ENCODE measurements at regions not wholly inside any gene's neighbourhood (a gene's known extent, or its start where the extent isn't known, plus 50 kb on each side); places are given as distances from the start of the nearest gene placed in this dataset.
"Not testable (repeated sequence)": the region's sequence is repeated elsewhere in the genome, so short reads cannot be mapped to it uniquely, and the experiment has no call there.

DNA sequence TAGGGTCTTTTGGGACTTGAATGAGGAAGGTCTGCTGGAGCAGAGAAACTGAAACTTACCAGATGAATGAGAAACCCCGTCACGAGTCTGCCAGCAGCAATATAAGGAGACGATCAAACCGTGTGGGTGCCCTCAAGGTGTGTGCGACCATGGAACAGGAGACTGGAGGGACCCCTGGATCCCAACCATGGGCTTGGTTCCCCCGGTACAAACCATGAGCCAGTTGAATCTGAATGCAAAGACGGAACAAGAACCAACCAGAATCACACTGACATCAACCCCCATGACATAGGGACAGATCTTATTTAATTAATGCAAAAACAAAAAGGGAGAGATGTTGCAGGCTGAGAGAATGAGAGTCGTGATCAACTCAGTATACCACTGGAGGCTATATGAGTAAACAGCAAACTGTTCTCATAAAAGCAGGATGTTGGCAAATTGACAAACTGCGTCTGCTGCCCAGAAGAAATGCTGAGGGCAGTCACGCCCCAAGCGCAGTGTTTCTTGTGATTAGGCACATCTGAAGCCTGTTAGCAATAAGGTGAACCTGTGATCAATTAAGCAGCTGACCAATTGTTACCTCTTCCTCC is 475.5 kb upstream of the ACO1 start:
- FAIRE-seq (peak; percentile 58), DNase-seq (ENCODE audit: low spot score) (no peak)

DNA sequence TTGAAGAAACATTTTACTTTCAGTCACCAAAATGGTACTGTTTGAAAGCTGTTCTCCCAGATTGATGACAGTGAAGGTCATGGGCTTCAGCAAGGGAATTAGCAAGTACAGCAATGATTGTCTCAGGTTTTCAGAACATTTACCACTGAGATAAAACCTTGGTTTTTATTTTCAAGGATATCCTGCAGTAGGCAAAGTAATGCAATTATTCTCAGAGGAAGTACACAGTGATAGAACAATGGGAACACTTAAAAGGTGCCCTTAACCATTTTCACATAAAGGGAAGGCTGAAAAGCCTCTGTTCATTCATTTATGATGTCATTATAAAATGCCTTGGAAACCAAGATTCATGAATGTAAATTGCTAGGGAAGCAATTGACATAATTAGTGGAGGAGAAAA is 471.8 kb upstream of the ACO1 start:
- no peak for DNase-seq (ENCODE audit: low spot score)
- no peak for FAIRE-seq

DNA sequence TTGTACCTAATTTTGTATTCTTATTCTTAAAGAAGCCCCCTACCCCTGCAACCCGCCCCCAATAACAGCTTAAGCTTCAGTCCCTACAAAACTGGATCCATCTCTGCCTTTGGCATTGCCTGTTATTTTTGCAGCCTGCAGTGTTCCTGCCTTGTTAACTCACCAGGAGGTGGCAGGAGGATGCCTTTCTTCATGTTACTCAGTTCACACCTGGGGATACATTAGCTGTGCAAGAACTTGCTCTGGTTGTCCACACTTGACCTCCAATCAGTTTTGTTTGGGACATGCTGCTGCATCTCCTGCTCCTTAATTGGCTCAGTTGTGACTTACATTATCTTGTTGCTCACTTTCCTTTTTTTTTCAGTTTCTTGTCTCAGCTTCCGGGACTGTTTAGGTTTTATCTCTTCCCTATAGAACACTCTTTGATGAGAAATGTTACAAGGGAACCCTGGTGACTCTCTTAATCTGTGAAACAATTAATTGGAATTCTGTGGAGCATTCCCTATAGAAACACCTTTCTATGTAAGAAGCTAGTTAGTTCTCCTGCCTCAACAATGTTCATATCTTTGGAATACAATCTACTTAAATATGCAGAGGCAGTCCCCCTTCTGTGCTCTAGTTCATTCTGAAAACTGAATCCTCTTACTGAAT is 467.7 kb upstream of the ACO1 start:
- FAIRE-seq (no peak), DNase-seq (ENCODE audit: low spot score) (no peak)

DNA sequence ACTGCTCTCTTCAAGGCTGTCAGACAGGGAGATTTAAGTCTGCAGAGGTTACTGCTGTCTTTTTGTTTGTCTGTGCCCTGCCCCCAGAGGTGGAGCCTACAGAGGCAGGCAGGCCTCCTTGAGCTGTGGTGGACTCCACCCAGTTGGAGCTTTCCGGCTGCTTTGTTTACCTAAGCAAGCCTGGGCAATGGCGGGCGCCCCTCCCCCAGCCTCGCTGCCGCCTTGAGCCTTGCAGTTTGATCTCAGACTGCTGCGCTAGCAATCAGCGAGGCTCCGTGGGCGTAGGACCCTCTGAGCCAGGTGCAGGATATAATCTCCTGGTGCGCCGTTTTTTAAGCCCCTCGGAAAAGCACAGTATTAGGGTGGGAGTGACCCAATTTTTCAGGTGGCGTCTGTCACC is 446.7 kb upstream of the ACO1 start:
- FAIRE-seq, result not testable (repeated sequence)

DNA sequence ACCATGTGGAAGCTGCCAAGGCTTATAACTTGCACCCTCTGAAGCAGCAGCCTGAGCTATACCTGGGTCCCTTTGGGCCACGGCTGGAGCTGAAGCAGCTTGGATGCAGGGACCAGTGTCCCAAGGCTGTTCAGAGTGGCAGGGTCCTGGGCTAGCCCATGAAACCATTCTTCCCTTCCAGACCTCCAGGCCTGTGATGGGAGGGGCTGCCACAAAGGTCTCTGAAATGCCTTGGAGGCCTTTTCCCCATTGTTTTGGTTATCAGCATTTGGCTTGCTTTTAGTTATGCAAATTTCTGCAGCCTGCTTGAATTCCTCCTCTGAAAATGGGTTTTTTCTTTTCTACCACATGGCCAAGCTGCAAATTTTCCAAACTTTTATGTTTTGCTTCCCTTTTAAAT is 433.7 kb upstream of the ACO1 start:
- FAIRE-seq, result no peak
- DNase-seq (ENCODE audit: low spot score), result no peak

More for the DNA sequence above, 446.7 kb upstream of the ACO1 start:
- not testable (repeated sequence) for DNase-seq (ENCODE audit: low spot score)

DNA sequence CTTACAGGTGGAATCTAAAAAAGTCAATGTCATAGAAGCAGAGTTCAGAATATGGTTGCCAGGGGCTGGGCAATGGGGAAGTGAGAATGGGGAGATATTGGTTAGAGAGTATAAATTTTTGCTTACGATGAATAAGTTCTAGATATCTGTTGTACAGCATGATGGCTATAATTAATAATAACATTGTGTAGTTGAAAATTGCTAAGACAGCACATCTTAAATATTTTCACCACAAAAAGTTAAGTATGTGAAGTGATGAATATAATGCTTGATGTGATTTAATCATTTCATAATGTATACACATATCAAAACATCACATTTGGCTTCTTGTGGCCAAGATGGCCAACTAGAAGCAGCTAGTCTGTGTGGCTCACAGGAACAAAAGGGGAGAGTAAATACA is 425.9 kb upstream of the ACO1 start:
- FAIRE-seq, result no peak
- no peak for DNase-seq (ENCODE audit: low spot score)

DNA sequence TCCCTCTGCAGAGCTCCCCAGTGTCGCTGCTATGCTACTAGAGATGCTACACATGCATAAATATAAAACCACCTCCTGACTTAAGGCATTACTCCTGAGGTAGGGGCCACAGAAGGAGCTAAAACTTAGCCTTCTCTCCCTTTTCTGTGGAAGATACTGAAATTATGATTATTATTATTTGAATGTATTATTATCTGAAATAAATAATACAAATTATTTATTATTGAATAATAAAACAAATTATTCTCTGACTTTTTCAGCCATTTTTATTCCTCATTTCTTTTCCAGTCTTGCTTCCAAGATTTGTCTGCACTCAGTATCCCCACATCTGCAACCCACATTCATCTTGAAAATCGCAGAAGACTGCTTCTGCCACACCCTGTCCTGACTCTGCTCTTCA is 414.9 kb upstream of the ACO1 start:
- DNase-seq (ENCODE audit: low spot score), result no peak
- FAIRE-seq, result no peak

DNA sequence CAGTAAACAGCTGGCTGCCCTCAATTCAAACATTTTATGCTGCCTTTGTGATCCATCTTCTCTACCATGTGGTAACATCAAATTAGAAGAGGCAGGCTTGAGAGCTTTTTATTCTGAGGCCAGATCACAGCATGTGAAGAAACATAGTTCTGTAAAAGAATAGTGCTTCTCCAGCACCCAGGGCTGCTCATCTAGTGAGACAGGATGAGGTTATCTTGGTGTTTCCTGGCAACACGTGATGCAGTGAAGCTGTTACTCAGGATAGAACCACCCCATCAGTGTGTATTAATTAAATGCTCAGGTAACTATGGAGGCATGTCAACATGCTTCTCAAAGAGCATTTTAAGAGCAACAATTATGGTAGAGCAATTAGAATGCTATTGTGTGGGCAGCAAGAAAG is 400.5 kb upstream of the ACO1 start:
- no peak for DNase-seq (ENCODE audit: low spot score)
- FAIRE-seq, result no peak

DNA sequence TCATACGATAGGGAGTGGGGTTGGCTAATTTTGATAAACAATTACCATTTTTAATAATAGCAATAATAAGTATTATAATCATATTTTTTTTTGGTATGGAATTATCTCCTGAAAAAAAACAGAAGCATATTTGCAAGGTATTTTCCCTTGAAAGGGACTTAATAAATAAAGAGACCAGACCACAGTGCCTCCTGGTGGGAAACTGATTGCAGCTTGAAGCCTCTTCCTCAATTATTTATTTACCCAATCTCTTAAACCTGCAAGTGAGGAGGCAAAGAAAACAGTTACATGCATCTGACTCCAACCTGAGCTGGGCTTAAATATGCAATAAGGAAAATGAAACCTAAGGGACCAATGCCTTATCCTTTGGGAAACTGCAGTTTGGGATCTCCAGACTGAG is 388.1 kb upstream of the ACO1 start:
- no peak for DNase-seq (ENCODE audit: low spot score)
- FAIRE-seq, result no peak

DNA sequence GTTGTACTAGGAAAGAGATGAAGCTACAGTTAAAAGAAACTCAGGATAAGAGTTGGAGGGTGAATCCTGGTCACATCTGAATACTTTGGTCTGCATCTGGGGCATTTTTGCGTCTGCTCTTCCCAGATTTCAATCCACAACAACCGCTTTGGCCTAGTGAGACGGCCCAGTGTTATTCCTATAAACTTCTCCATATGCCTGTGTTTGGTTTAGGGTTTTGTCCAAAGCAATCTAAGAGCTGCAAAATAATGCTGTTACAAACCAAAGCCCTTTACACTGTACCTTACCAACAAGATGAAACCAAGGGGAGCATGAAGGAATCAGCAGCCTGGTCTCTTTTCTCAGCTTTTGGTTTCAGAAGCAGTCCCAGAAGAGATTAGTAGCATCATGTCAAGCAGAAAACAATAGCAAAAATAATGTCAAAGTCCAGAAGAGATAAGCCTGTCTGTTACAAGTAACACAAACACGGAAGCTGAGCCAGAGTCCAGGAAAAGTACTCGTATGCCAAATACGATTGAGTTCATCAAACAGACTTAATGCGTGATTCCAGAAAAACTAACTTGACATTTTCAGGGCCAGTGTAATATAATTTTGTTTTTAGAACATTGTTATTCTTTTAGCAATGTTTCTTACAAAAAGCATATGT is 379.9 kb upstream of the ACO1 start:
- DNase-seq (ENCODE audit: low spot score), result no peak
- no peak for FAIRE-seq

DNA sequence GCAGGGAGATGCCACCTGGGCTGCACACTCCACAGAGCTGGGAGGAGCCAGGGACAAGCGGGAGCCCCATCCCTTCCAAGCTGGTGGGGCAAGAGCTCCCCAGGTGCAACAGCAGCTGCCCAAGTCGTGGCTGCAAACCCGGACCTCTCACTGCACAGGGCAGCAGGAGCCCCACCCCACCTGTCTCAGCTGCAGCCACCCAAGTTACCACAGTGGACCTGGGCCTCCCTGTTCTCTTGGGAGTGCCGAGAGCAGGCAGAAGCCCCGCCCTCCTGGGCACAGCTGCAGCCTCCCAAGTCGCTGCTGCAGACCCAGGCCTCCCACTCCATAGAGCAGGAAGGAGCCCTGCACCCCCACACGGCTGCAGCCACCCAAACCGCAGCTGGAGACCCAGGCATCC is 374.1 kb upstream of the ACO1 start:
- FAIRE-seq (no peak), DNase-seq (ENCODE audit: low spot score) (no peak)

DNA sequence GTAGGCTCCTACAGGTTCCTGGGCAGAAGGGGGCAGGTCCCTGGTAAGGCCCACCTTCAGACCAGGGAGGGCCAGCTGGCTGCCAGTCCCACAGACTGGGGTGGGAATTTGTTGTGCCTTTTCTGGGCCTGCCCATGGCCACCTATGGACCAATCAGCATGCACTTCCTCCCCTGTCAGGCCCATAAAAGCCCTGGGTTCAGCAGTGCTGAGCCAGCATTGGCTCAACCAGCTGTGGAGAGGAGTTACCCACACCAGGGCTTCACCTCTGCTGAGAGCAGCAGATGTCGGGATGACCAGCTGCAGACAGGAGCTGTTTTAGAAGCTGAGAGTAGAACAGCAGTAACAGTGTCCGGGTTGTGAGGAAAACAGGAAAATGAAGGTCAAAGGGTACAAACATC is 373.4 kb upstream of the ACO1 start:
- DNase-seq (ENCODE audit: low spot score) (no peak), FAIRE-seq (no peak)

DNA sequence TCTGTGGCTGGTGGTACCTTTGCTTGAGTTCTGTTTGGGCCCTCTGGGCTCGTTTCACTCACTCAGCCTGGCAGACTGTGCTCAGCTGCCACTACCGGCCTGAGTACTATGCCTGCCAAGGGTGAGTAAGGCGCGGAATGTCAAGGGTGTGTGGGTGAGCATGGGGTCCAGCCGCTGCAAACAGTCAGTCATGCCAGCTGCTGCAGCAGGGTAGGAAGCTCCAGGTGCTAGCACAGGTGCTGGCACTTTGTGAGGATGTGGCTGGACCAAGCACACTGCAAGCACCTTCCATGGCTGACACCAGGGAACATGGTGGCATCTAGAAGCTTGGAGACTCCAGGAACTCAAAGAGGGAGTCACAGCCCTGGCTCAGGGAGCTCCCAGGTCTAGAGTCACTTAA is 368.6 kb upstream of the ACO1 start:
- DNase-seq (ENCODE audit: low spot score) (no peak), FAIRE-seq (no peak)

DNA sequence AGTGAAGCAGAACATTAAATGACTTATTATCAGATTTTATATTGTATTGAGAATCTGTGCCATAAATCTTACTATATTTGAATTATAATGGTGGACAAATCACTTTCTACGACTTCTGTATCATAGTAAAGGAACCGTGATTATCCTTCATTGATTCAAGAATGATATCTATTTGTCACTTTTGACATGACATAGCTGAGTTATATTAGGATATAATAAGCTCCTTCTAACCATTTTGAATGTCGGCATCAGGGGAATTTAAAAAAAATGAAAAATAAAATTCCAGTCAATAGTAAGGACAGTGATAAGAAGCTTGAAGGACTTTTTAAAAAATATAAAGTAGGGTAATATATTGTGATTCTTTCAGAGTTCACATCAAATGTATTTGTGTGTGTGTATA is 338.9 kb upstream of the ACO1 start:
- no peak for DNase-seq (ENCODE audit: low spot score)
- FAIRE-seq, result no peak

DNA sequence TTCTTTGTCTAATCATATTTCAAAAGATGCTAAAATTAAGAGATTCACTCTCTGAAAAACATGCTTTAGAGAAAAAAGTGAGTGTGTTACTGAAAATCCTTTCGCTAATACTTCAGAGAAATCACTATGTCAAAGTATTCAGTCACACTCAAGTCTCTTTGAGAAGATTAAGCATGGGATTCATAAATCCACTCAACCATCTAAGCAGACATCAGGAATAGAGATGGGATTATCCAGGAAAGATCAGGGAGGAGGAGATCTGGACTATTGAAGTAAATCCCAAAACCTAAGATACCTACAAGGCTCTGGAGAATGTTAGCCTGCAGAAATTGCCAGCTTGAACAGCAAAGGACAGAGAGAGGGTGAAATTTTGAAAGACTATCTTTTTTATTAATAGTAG is 317.2 kb upstream of the ACO1 start:
- FAIRE-seq (no peak), DNase-seq (ENCODE audit: low spot score) (no peak)

DNA sequence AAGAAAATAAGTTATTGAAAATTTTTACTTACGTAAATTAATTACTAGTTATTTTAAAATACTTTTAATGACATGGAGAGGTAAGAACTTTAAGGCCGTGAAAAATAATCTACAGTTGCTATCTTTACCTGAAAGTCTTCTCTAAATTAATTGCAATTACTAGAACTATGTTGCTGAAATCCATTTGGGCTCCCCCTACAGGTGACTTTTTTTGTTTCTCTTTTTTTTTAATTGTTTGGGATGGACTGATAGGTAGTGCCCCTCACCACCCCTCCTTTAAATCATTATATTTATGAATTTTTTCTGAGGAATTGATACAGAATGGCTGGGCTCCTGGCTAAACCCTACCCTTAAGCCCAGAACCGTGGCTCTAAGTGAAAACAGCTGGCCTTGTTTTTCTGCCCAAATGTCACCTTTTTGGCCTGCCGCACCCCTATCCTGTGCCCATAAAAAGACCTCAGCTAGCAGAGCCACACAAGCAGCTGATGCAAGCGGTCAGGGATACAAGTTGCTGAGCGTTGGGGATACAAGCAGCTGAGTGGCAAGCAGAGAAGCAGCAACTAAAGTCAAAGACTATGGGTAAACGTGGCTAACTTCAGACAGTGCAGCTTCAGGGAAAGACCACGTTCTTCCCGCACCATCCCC is 315.2 kb upstream of the ACO1 start:
- FAIRE-seq (no peak), DNase-seq (ENCODE audit: low spot score) (no peak)

DNA sequence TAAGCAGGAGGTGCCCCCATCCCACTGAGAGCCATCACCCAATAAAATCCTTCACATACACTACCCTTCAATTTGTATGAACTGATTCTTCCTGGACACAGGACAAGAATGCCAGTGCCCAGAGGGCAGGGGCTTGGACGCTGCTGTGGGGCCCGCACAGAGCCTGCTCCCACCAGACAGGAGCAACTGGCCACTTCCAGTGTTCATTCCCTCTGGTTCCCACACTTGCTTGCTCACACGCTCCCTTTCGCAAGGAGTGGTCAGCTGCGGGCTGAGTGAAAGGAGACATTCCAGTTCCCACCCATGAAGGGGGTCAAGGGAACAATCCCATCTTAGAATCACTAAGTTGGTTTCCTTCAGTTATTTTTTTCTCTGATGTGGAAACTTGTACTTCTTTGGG is 314.5 kb upstream of the ACO1 start:
- DNase-seq (ENCODE audit: low spot score) (no peak), FAIRE-seq (no peak)

DNA sequence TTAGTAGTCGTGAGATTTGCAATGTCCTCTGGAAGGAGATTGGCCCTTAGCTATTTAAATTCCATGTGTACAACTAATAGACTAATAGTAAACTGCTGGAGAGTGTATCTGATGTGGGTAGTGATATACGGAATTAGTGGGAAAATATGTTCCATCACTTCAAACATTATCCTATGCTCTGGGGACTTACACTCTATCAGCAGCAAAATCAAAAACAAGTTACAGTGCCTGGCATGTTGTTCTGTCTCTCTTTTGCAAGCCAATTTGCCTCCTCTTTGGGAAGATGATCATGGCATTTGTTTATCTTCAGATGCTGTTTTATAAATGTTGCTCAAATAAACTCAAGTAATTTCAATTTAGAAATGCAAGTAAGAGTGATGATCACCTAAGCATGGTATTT is 311.9 kb upstream of the ACO1 start:
- FAIRE-seq, result no peak

DNA sequence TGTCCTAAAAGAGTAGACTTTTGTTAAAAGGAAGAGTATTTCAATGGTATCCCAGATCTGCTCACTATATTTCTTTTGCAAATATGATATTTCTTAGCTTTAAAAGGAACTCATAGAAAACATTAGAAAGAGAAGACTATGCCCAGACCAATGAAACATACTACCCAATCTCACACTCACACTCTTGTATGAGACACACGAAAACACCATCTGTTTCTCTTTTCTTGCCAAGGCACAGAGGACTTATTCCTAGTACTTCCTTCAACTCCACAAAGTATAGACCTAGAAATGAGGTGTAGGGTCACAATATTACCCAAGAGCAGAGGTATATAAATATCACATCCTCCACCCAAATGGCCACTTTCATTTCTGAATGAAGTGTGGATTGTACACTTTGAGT is 292.4 kb upstream of the ACO1 start:
- FAIRE-seq, result no peak
- no peak for DNase-seq (ENCODE audit: low spot score)

More for the DNA sequence above, 311.9 kb upstream of the ACO1 start:
- DNase-seq (ENCODE audit: low spot score), result no peak

DNA sequence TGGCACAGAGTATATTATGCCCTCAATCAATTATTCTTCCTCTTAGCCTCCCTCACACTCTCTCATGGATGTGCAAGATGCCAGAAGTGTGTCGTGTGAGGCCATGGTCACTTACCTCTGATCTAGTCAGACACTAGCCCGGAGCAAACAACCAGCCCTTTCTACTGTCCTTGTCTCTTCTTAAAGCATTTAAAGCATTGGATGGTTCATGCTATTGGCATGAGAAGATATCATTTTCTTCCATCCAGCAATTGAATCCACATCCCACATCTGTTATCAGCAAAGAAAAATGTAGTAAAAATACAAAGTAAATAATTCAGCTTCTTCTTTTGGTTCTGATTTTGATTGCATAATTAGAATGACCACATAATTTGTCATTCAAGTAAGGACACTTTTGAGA is 267.2 kb upstream of the ACO1 start:
- no peak for FAIRE-seq

DNA sequence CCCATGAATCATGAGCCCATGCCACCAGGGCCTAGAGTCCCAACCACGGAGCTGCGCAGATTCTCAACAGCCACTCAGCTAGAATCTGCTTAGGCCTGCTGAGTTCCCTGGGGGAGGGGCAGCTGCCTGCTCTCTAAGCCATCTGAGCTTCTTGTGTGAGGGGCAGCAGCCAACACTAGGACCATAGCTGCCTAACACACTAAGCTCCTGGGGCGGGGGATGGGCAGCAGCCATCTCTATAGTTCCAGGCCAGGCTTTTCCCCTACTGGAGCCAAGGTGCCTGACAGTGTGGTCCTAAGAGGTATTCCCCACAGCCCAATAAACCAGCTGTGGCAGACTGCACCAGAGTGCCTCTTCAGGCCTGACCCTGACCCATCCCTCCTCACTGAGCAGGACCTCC is 255.9 kb upstream of the ACO1 start:
- DNase-seq (ENCODE audit: low spot score) (no peak), FAIRE-seq (no peak)

More for the DNA sequence above, 267.2 kb upstream of the ACO1 start:
- no peak for DNase-seq (ENCODE audit: low spot score)

DNA sequence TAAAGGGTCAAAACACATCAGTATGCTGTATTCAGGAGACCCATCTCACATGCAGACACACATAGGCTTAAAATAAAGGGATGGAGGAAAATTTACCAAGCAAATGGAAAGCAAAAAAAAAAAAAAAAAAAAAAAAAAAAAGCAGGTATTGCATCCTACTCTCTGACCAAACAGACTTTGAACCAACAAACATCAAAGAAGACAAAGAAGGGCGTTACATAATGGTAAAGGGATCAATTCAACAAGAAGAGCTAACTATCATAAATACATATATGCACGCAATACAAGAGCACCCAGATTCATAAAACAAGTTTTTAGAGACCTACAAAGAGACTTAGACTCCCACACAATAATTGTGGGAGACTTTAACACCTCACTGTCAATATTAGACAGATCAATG is 253.7 kb upstream of the ACO1 start:
- FAIRE-seq; DNase-seq (ENCODE audit: low spot score): not testable (repeated sequence)

All from urothelium cell line (cell line).